ENCODE measurements at regions not wholly inside any gene's neighbourhood (a gene's known extent, or its start where the extent isn't known, plus 50 kb on each side); places are given as distances from the start of the nearest gene placed in this dataset.
"Not testable (repeated sequence)": the region's sequence is repeated elsewhere in the genome, so short reads cannot be mapped to it uniquely, and the experiment has no call there.

- DNase-seq = no peak
Measured at GRCh38 chr5:174529925-174530681, 194.3 kb upstream of the MSX2 start.

GRCh38 chr5:174531782-174532191 is 192.6 kb upstream of the MSX2 start:
- DNase-seq = no peak

- DNase-seq = peak; percentile 6
Measured at GRCh38 chr5:174532455-174533453, 191.6 kb upstream of the MSX2 start.

GRCh38 chr5:174533751-174534241 is 190.6 kb upstream of the MSX2 start:
- no peak for DNase-seq

GRCh38 chr5:174535669-174536068 is 188.7 kb upstream of the MSX2 start:
- no peak for DNase-seq

- DNase-seq = not testable (repeated sequence)
Measured at GRCh38 chr5:174539823-174540222, 184.6 kb upstream of the MSX2 start.

- no peak for DNase-seq
Measured at GRCh38 chr5:174542037-174542436, 182.3 kb upstream of the MSX2 start.

- no peak for DNase-seq
Measured at GRCh38 chr5:174542471-174542870, 181.9 kb upstream of the MSX2 start.

GRCh38 chr5:174545926-174546325 is 178.5 kb upstream of the MSX2 start:
- DNase-seq = no peak

GRCh38 chr5:174547814-174548213 is 176.6 kb upstream of the MSX2 start:
- DNase-seq = no peak

- DNase-seq = no peak
Measured at GRCh38 chr5:174549254-174549653, 175.1 kb upstream of the MSX2 start.

GRCh38 chr5:174550026-174550425 is 174.4 kb upstream of the MSX2 start:
- DNase-seq = no peak

- DNase-seq = no peak
Measured at GRCh38 chr5:174552428-174552827, 172.0 kb upstream of the MSX2 start.

GRCh38 chr5:174553556-174553955 is 170.8 kb upstream of the MSX2 start:
- DNase-seq = no peak

GRCh38 chr5:174555726-174556125 is 168.7 kb upstream of the MSX2 start:
- DNase-seq = no peak

GRCh38 chr5:174556756-174557155 is 167.6 kb upstream of the MSX2 start:
- DNase-seq = no peak

GRCh38 chr5:174558190-174558589 is 166.2 kb upstream of the MSX2 start:
- DNase-seq = no peak

GRCh38 chr5:174559141-174559540 is 165.2 kb upstream of the MSX2 start:
- peak; percentile 19 for DNase-seq

GRCh38 chr5:174559566-174560090 is 164.8 kb upstream of the MSX2 start:
- DNase-seq = no peak

GRCh38 chr5:174560861-174561260 is 163.5 kb upstream of the MSX2 start:
- no peak for DNase-seq

- not testable (repeated sequence) for DNase-seq
Measured at GRCh38 chr5:174563040-174563439, 161.3 kb upstream of the MSX2 start.

GRCh38 chr5:174563899-174564298 is 160.5 kb upstream of the MSX2 start:
- no peak for DNase-seq

GRCh38 chr5:174567506-174568141 is 156.8 kb upstream of the MSX2 start:
- DNase-seq = no peak

Data from NCI-H526 treated with DMSO at 0.1 percent for 48 hours (cell line).